K562 (cell line): ENCODE measurements at regions not wholly inside any gene's neighbourhood (a gene's known extent, or its start where the extent isn't known, plus 50 kb on each side); places are given as distances from the start of the nearest gene placed in this dataset.

Experiments
- ATAC-seq: fragments of 200-7000 bp; cut with Tn5 transposase; 3 replicates; pipeline ENCODE4 v1.9.1; 2020; ENCODE audit warnings: moderate library complexity
- BruUV-seq: library from RNA; stranded (reverse); fragments of 400-500 nt; replicated peaks from 2 replicates; lab custom pipeline; 2021; lab: Mats Ljungman, UMichigan
- CTCF ChIA-PET: fragments of 300-600 bp; formaldehyde crosslinking; extraction: SDS; loops from one replicate; lab custom pipeline; 2021; ENCODE audit warnings: low intra/inter-chr PET ratio; lab: Yijun Ruan, JAX
- POLR2A ChIA-PET: fragments of 300-600, 350-650 bp; sonication (Branson Sonifier 250); formaldehyde crosslinking; extraction: SDS; loops from one replicate; lab custom pipeline; 2021; ENCODE audit warnings: antibody characterized with exemption, inconsistent platforms; lab: Yijun Ruan, JAX
- DNase-seq, 4 experiments: peaks; one replicate each; pipeline versions ENCODE4 v3.0.0 to v3.0.0-alpha.2; 2011 to 2018; ENCODE audit warnings: low spot score in 3 of 4, mixed read lengths in 3 of 4; ENCODE audit errors: extremely low read depth in 1 of 4
- FAIRE-seq: peaks from 2 replicates; lab custom pipeline; 2011; peaks lifted over from hg19 to GRCh38; lab: Jason Lieb, UNC
- H2AFZ ChIP-seq: 2 replicates; pipeline ENCODE4 v1.6.0; 2011; ENCODE audit warnings: low read depth, low read length, control low read depth, inconsistent platforms
- H3K27ac ChIP-seq: fragments of 200-600 bp; 3 replicates; pipeline ENCODE4 v1.8.0; 2011; ENCODE audit warnings: low read depth, mild to moderate bottlenecking, control low read depth, inconsistent platforms, low read length, moderate library complexity, mixed read lengths; ENCODE audit errors: extremely low read depth
- H3K27me3 ChIP-seq, 2 experiments: fragments of 300-600 bp in 1 of 2; 2 replicates in 1 of 2; 3 replicates in 1 of 2; pipeline versions ENCODE4 v1.6.0 to v1.8.0; 2011; ENCODE audit warnings: inconsistent platforms in 2 of 2, low read length in 2 of 2, mild to moderate bottlenecking in 1 of 2, mixed read lengths in 1 of 2, moderate library complexity in 1 of 2; ENCODE audit not compliant: control insufficient read depth in 2 of 2, insufficient read depth in 2 of 2
- H3K36me3 ChIP-seq: fragments of 300-600 bp; 3 replicates; pipeline ENCODE4 v1.8.0; 2011; ENCODE audit warnings: mild to moderate bottlenecking, low read length, inconsistent platforms; ENCODE audit not compliant: control insufficient read depth, insufficient read depth
- H3K4me1 ChIP-seq, 2 experiments: fragments of 200-600 bp in 1 of 2; replicated peaks in 1 of 2; 2 replicates in 1 of 2; 3 replicates in 1 of 2; pipeline versions ENCODE4 v1.5.1 to v1.8.0; 2011; ENCODE audit warnings: inconsistent platforms in 2 of 2, low read length in 2 of 2, mild to moderate bottlenecking in 1 of 2, mixed read lengths in 1 of 2, moderate library complexity in 1 of 2; ENCODE audit not compliant: control insufficient read depth in 2 of 2, insufficient read depth in 2 of 2
- H3K4me2 ChIP-seq: 2 replicates; pipeline ENCODE4 v1.6.1; 2011; ENCODE audit warnings: low read length, control low read depth, inconsistent platforms, mixed read lengths; ENCODE audit not compliant: insufficient read depth
- H3K4me3 ChIP-seq: fragments of 200-600 bp; sonication (generic), shearing (Covaris generic); 2 replicates; pipeline ENCODE4 v1.5.1; 2016; ENCODE audit warnings: control low read depth, inconsistent platforms
- H3K79me2 ChIP-seq: fragments of 200-600 bp; 3 replicates; pipeline ENCODE4 v1.8.0; 2011; ENCODE audit warnings: low read length, inconsistent platforms; ENCODE audit not compliant: control insufficient read depth, insufficient read depth
- H3K9ac ChIP-seq, 2 experiments: 2 replicates each; pipeline versions ENCODE4 v1.6.0 to v1.6.1; 2011; ENCODE audit warnings: low read depth in 2 of 2, low read length in 2 of 2, control low read depth in 1 of 2, inconsistent platforms in 1 of 2, mild to moderate bottlenecking in 1 of 2, mixed read lengths in 1 of 2; ENCODE audit not compliant: insufficient read depth in 1 of 2
- H3K9me1 ChIP-seq: one replicate; pipeline ENCODE4 v1.6.0; 2011; ENCODE audit warnings: inconsistent platforms, mild to moderate bottlenecking, low read length, moderate library complexity; ENCODE audit not compliant: control insufficient read depth, insufficient read depth
- H3K9me3 ChIP-seq: replicated peaks from 2 replicates; pipeline ENCODE4 v1.5.1; 2011; ENCODE audit warnings: low read depth, low read length, inconsistent platforms; ENCODE audit not compliant: control insufficient read depth, insufficient read depth
- H4K20me1 ChIP-seq: replicated peaks from 2 replicates; pipeline ENCODE4 v1.6.1; 2011; ENCODE audit warnings: low read length, inconsistent platforms, mixed read lengths; ENCODE audit not compliant: control insufficient read depth, insufficient read depth
- BDP1 ChIP-seq: IDR thresholded peaks from 3 replicates; pipeline ENCODE4 v1.6.1; 2011; ENCODE audit not compliant: insufficient read length, insufficient read depth
- CEBPB ChIP-seq: fragments of 450-650 bp; IDR thresholded peaks from 2 replicates; pipeline ENCODE4 v1.6.1; 2016; ENCODE audit warnings: missing genetic modification characterization, missing compliant biosample characterization
- GATAD2B ChIP-seq: fragments of 450-650 bp; IDR thresholded peaks from 2 replicates; pipeline ENCODE4 v1.6.1; 2017; ENCODE audit warnings: mild to moderate bottlenecking, borderline replicate concordance
- HDAC3 ChIP-seq: fragments of 450-650 bp; IDR thresholded peaks from 2 replicates; pipeline ENCODE4 v1.6.1; 2018; ENCODE audit warnings: borderline replicate concordance, mild to moderate bottlenecking, moderate library complexity; ENCODE audit not compliant: partially characterized antibody
- MTA3 ChIP-seq: fragments of 450-650 bp; formaldehyde crosslinking; IDR thresholded peaks from 2 replicates; pipeline ENCODE4 v1.6.1; 2017; ENCODE audit warnings: mild to moderate bottlenecking, borderline replicate concordance
- PBX2 ChIP-seq, 2 experiments: IDR thresholded peaks in 1 of 2; conservative IDR thresholded peaks in 1 of 2; 2 replicates each; pipeline ENCODE4 v1.6.1; 2016; ENCODE audit warnings: low read depth in 2 of 2, mild to moderate bottlenecking in 1 of 2, missing compliant biosample characterization in 1 of 2, missing genetic modification characterization in 1 of 2, moderate library complexity in 1 of 2
- PHB2 ChIP-seq: fragments of 450-650 bp; IDR thresholded peaks from 2 replicates; pipeline ENCODE4 v1.6.1; 2017; ENCODE audit warnings: low read depth
- SETDB1 ChIP-seq: IDR thresholded peaks from one replicate; pipeline ENCODE4 v1.6.1; 2012; ENCODE audit warnings: low read length, control low read depth, inconsistent platforms
- THRAP3 ChIP-seq: fragments of 450-650 bp; IDR thresholded peaks from 2 replicates; pipeline ENCODE4 v1.6.1; 2016; ENCODE audit warnings: mild to moderate bottlenecking, inconsistent platforms, borderline replicate concordance
- TRIM24 ChIP-seq, 2 experiments: fragments of 450-650 bp; IDR thresholded peaks; 2 replicates each; pipeline ENCODE4 v1.6.1; 2016
- ZEB2 ChIP-seq: fragments of 450-650 bp; IDR thresholded peaks from 2 replicates; pipeline ENCODE4 v1.6.1; 2016
- in situ Hi-C: fragments of 300-500 bp; cut with MboI; formaldehyde crosslinking; loops from 4 replicates; pipeline ENCODE4 v1.15.0; 2018; ENCODE audit warnings: inconsistent platforms, mixed read lengths
- intact Hi-C: fragments of 100-400 bp; cut with micrococcal nuclease; formaldehyde crosslinking; loops from 2 replicates; pipeline ENCODE4 v1.14.2; 2022

GRCh38 chr2:181176540-181176939 is 196.1 kb downstream of the UBE2E3 start (continued):
- TF ChIP-seq THRAP3 (no peak), HDAC3 (no peak)

GRCh38 chr2:181177376-181177775 is 197.0 kb downstream of the UBE2E3 start:
- Histone ChIP-seq H3K9me1 (no peaks in the 10 kb centered on the region), H4K20me1 (no peaks in the 10 kb centered on the region), H3K9ac (no peak overlapping the region), H3K27ac (no peak overlapping the region), H2AFZ (no peak overlapping the region), H3K4me2 (no peak overlapping the region), H3K4me1 (no peaks in the 10 kb centered on the region), H3K27me3 (no peaks in the 10 kb centered on the region), H3K79me2 (no peaks in the 10 kb centered on the region), H3K36me3 (no peaks in the 10 kb centered on the region), H3K9me3 (no peaks in the 10 kb centered on the region), H3K4me3 (no peak overlapping the region)
- FAIRE-seq (no peak), DNase-seq (no peak), ATAC-seq (no peak)
- TF ChIP-seq GATAD2B (no peak), TRIM24 (IDR thresholded peaks at IDR 0.05) (no peak), CEBPB (no peak), MTA3 (no peak), PHB2 (no peak), SETDB1 (no peak), BDP1 (no peak), PBX2 (CRISPR knock-in tag; IDR thresholded peaks at IDR 0.05; ENCODE audit: low read depth) (no peak), PBX2 (tag; conservative IDR thresholded peaks at IDR 0.05; ENCODE audit: low read depth) (no peak), ZEB2 (no peak)
- intact Hi-C loops (no loop called here), in situ Hi-C loops (no loop called here)
- ChIA-PET CTCF (no interaction called here), POLR2A (no interaction called here)
- no TSS peak for BruUV-seq
